ENCODE measurements at regions not wholly inside any gene's neighbourhood (a gene's known extent, or its start where the extent isn't known, plus 50 kb on each side); places are given as distances from the start of the nearest gene placed in this dataset.

DNA sequence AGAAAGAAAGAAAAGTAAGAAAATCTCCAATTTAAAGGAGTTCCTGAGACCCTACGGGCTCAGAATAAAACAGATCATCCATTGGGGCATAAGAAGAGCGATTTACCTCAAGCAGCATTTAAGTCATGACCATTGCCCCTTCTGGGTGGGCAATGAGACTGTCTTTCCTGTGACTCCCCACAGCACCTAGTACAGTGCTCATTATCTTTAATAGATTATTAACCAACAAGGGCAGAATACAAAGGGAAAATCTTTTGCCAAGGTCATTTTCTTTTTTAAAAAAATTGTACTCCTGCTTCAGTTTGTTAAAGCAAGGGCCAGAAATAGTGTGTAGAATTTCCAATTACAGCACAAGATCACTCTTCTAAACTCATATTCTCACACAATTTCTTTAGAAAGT, 443.3 kb upstream of the AGTR1 start:
- TF ChIP-seq, protein P1, sequence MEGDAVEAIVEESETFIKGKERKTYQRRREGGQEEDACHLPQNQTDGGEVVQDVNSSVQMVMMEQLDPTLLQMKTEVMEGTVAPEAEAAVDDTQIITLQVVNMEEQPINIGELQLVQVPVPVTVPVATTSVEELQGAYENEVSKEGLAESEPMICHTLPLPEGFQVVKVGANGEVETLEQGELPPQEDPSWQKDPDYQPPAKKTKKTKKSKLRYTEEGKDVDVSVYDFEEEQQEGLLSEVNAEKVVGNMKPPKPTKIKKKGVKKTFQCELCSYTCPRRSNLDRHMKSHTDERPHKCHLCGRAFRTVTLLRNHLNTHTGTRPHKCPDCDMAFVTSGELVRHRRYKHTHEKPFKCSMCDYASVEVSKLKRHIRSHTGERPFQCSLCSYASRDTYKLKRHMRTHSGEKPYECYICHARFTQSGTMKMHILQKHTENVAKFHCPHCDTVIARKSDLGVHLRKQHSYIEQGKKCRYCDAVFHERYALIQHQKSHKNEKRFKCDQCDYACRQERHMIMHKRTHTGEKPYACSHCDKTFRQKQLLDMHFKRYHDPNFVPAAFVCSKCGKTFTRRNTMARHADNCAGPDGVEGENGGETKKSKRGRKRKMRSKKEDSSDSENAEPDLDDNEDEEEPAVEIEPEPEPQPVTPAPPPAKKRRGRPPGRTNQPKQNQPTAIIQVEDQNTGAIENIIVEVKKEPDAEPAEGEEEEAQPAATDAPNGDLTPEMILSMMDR (IDR thresholded peaks at IDR 0.05; ENCODE audit: insufficient read depth, low read depth, low read length, missing control alignments): no peak
- H3K4me3 ChIP-seq (ENCODE audit: low read depth, low read length): no peak overlapping the region
- DNase-seq (ENCODE audit: low read depth): no peak

DNA sequence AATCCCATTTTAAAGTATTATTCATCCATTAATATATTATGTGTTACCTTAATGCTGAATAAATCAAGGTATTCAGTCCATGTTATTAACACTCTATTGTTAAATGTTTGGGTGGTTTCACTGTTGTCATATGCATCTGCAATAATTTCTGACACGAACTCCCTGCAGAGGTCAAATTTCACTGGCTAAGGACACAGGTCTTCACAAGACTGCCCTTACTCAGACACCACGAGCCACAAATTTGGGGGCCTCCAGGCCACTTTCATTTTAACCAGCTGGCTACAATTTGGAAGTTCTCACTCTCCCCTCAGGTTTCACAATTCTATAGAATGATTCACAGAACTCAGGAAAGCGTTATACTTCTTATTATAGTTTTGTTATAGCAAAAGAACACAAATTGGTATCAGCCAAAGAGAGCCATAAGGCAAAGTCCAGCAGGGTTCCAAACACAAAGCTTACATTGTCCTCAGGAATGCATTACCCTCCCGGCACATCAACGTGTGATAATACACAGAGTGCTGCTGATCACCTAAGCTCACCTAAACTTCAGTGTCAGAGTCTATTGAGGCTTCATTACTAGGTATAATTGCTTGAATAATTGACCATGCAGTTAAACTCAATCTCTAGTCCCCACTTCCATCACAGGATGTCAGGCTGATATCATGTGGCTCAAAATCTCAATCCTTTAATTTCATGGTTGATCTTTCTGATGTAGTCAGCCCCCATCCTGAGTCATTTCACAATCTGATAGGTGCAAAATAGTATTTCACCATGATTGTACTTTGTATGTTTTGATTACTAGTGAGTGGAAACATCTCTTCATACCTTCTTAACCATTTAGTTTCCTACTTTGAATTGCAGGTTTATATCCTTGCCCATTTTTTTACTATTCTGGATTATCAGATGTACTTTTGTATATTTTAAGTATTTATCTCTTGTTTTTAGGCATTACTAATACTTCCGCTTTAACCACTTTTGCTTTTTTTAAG, 441.4 kb upstream of the AGTR1 start:
- DNase-seq (ENCODE audit: low read depth): no peak
- no peak overlapping the region for H3K4me3 ChIP-seq (ENCODE audit: low read depth, low read length)
- TF ChIP-seq, protein P1 (IDR thresholded peaks at IDR 0.05; ENCODE audit: insufficient read depth, low read depth, low read length, missing control alignments): no peak

DNA sequence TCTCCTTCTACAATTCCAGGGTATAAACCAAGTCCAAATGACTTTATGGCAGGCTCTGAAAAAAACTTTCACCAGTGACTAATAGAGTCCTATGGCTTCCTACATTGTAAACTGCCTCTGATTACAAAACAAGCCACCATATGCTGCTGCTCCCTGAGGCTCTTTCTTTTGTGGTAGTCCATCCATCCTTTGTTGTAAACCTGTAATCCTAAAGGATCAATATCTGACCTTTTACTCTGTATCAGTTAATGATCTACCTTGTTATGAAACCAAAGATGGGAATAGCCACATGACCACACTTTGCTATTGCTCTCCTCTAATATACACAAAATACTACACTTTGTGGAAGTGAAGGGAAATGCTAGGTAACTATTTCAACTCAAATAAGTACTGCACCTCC, 434.7 kb upstream of the AGTR1 start:
- TF ChIP-seq, protein P1 (IDR thresholded peaks at IDR 0.05; ENCODE audit: insufficient read depth, low read depth, low read length, missing control alignments): no peak
- DNase-seq (ENCODE audit: low read depth): no peak
- H3K4me3 ChIP-seq (ENCODE audit: low read depth, low read length): no peak overlapping the region

DNA sequence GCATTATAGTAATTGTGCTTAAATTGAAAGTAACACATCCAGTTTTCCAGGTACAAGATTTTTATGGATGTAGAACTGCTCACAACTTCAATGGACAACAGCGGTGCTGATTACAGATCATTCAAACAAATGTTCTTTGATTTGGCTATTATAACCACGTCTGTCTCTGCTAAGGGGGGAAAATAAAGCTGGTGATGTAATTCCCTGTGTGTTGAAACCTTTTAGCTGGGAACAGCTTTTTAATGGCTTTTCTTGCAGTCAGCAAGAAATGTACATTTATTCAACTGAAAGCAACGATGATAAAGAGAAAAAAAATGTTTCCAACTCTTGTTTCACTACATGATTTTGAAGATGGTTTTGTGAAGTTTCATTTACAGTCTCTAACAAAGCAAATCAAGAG, 431.9 kb upstream of the AGTR1 start:
- no peak overlapping the region for H3K4me3 ChIP-seq (ENCODE audit: low read depth, low read length)
- no peak for DNase-seq (ENCODE audit: low read depth)
- TF ChIP-seq, protein P1 (IDR thresholded peaks at IDR 0.05; ENCODE audit: insufficient read depth, low read depth, low read length, missing control alignments): no peak

DNA sequence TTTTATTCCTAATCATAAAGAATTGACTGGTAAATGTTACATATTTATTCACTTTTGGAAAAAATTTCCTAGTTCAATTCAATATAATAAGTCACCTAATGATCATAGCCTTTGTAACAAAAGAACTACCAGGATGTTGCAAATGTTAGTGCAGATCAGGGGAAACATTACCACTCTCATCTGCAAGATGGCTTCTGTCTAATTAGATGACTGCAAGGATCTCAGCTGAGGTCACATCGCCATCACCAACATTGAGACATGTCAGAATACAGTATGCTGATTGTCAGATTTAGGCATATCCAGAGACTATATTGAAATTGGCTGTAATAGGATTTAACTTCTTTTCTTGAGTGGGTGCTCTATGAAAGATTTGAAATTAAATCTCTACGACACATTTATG, 431.4 kb upstream of the AGTR1 start:
- TF ChIP-seq, protein P1 (IDR thresholded peaks at IDR 0.05; ENCODE audit: insufficient read depth, low read depth, low read length, missing control alignments): no peak
- no peak for DNase-seq (ENCODE audit: low read depth)
- no peak overlapping the region for H3K4me3 ChIP-seq (ENCODE audit: low read depth, low read length)

DNA sequence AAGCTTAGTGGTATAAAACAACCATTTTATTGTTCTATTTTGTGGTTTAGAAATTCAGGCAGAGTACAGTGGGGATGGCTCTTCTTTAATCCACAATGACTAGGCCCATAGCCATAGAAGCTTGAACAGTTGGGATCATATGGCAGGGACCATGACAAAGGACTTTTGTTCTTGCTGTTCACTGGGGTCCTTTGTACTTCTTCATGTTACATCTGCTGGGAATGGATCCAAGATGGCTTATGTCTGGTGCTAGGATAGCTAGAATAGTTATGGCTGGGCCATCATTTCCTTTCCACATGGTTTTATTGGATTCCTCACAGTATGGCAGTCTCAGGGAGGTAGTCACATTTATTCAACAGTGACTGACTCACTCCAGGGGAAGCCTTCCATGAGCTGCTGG, 427.9 kb upstream of the AGTR1 start:
- TF ChIP-seq, protein P1 (IDR thresholded peaks at IDR 0.05; ENCODE audit: insufficient read depth, low read depth, low read length, missing control alignments): no peak
- H3K4me3 ChIP-seq (ENCODE audit: low read depth, low read length): no peak overlapping the region
- no peak for DNase-seq (ENCODE audit: low read depth)

Measured in GM12865 (cell line).